Hepatic stellate cell (primary cell): ENCODE measurements at regions not wholly inside any gene's neighbourhood (a gene's known extent, or its start where the extent isn't known, plus 50 kb on each side); places are given as distances from the start of the nearest gene placed in this dataset.

Experiments used
- DNase-seq: peaks from one replicate; pipeline ENCODE4 v3.0.0; 2011; ENCODE audit warnings: low spot score

GRCh38 chr2:7933672-7934071, 748.2 kb upstream of the ID2 start:
- DNase-seq = no peak

- no peak for DNase-seq
Measured at GRCh38 chr2:7934476-7934875, 747.4 kb upstream of the ID2 start.

GRCh38 chr2:7937082-7937481, 744.8 kb upstream of the ID2 start:
- DNase-seq = no peak

GRCh38 chr2:7940723-7941122, 741.1 kb upstream of the ID2 start:
- no peak for DNase-seq

- DNase-seq = no peak
Measured at GRCh38 chr2:7943446-7943845, 738.4 kb upstream of the ID2 start.

GRCh38 chr2:7945026-7945425, 736.8 kb upstream of the ID2 start:
- DNase-seq = no peak

GRCh38 chr2:7950035-7950612, 731.7 kb upstream of the ID2 start:
- peak; percentile 29 for DNase-seq

GRCh38 chr2:7951001-7951400, 730.9 kb upstream of the ID2 start:
- DNase-seq = no peak

GRCh38 chr2:7951490-7951889, 730.4 kb upstream of the ID2 start:
- no peak for DNase-seq

GRCh38 chr2:7952046-7952745, 729.7 kb upstream of the ID2 start:
- DNase-seq = no peak

GRCh38 chr2:7953195-7953594, 728.7 kb upstream of the ID2 start:
- no peak for DNase-seq

GRCh38 chr2:7954234-7954633, 727.6 kb upstream of the ID2 start:
- DNase-seq = no peak

- DNase-seq = no peak
Measured at GRCh38 chr2:7956126-7956689, 725.6 kb upstream of the ID2 start.

GRCh38 chr2:7961550-7961949, 720.3 kb upstream of the ID2 start:
- no peak for DNase-seq

GRCh38 chr2:7962161-7962560, 719.7 kb upstream of the ID2 start:
- no peak for DNase-seq

GRCh38 chr2:7963787-7964186, 718.1 kb upstream of the ID2 start:
- DNase-seq = no peak

- DNase-seq = no peak
Measured at GRCh38 chr2:7966032-7966431, 715.8 kb upstream of the ID2 start.

GRCh38 chr2:7967707-7968405, 714.0 kb upstream of the ID2 start:
- DNase-seq = no peak

GRCh38 chr2:7969756-7970515, 711.9 kb upstream of the ID2 start:
- no peak for DNase-seq

GRCh38 chr2:7971248-7971647, 710.6 kb upstream of the ID2 start:
- no peak for DNase-seq

- DNase-seq = no peak
Measured at GRCh38 chr2:7971841-7972240, 710.0 kb upstream of the ID2 start.

GRCh38 chr2:7972670-7973069, 709.2 kb upstream of the ID2 start:
- no peak for DNase-seq
